ENCODE measurements at regions not wholly inside any gene's neighbourhood (a gene's known extent, or its start where the extent isn't known, plus 50 kb on each side); places are given as distances from the start of the nearest gene placed in this dataset.
"Not testable (repeated sequence)": the region's sequence is repeated elsewhere in the genome, so short reads cannot be mapped to it uniquely, and the experiment has no call there.

- TF ChIP-seq CTCF (IDR thresholded peaks at IDR 0.05; ENCODE audit: low read depth, low read length, poor library complexity, severe bottlenecking) (no peak), EZH2phosphoT487 (IDR thresholded peaks at IDR 0.05; ENCODE audit: borderline replicate concordance, low read length) (no peak)
- Histone ChIP-seq H3K9me2 (replicated peaks; ENCODE audit: control insufficient read depth, low read length) (no peaks in the 10 kb centered on the region), H3K27ac (ENCODE audit: low read depth, low read length) (no peak overlapping the region), H3K36me3 (ENCODE audit: control insufficient read depth, low read length) (no peaks in the 10 kb centered on the region), H3K9me3 (ENCODE audit: control insufficient read depth, insufficient read depth, low read length) (peaks cover 10% of the 10 kb centered on the region), H3F3A (ENCODE audit: control insufficient read depth, insufficient read depth) (no peaks in the 10 kb centered on the region), H3K4me3 (ENCODE audit: low read length) (no peak overlapping the region), H3K4me1 (ENCODE audit: control insufficient read depth, low read length) (no peaks in the 10 kb centered on the region), H3K79me2 (ENCODE audit: control insufficient read depth, low read length) (no peaks in the 10 kb centered on the region), H3K4me2 (ENCODE audit: low read length) (no peak overlapping the region), H4K20me1 (ENCODE audit: control insufficient read depth, insufficient read depth, low read depth, low read length) (no peaks in the 10 kb centered on the region), H3K27me3 (ENCODE audit: control insufficient read depth, low read length) (no peaks in the 10 kb centered on the region)
Observed at GRCh38 chr2:189995679-189996078, 66.8 kb downstream of the MSTN start.

GRCh38 chr2:189982780-189983394 is 79.6 kb downstream of the MSTN start:
- TF ChIP-seq CTCF (IDR thresholded peaks at IDR 0.05; ENCODE audit: low read depth, low read length, poor library complexity, severe bottlenecking), result peak; percentile 71
- TF ChIP-seq EZH2phosphoT487 (IDR thresholded peaks at IDR 0.05; ENCODE audit: borderline replicate concordance, low read length), result no peak
- no peaks in the 10 kb centered on the region for H3F3A ChIP-seq (ENCODE audit: control insufficient read depth, insufficient read depth)
- no peaks in the 10 kb centered on the region for H4K20me1 ChIP-seq (ENCODE audit: control insufficient read depth, insufficient read depth, low read depth, low read length)
- H3K4me3 ChIP-seq (ENCODE audit: low read length), result no peak overlapping the region
- no peaks in the 10 kb centered on the region for H3K9me2 ChIP-seq (replicated peaks; ENCODE audit: control insufficient read depth, low read length)
- H3K79me2 ChIP-seq (ENCODE audit: control insufficient read depth, low read length), result no peaks in the 10 kb centered on the region
- no peaks in the 10 kb centered on the region for H3K36me3 ChIP-seq (ENCODE audit: control insufficient read depth, low read length)
- H3K27me3 ChIP-seq (ENCODE audit: control insufficient read depth, low read length), result no peaks in the 10 kb centered on the region
- peaks cover 24% of the 10 kb centered on the region for H3K9me3 ChIP-seq (ENCODE audit: control insufficient read depth, insufficient read depth, low read length)
- H3K4me2 ChIP-seq (ENCODE audit: low read length), result no peak overlapping the region
- no peak overlapping the region for H3K27ac ChIP-seq (ENCODE audit: low read depth, low read length)
- no peaks in the 10 kb centered on the region for H3K4me1 ChIP-seq (ENCODE audit: control insufficient read depth, low read length)

- TF ChIP-seq CTCF (IDR thresholded peaks at IDR 0.05; ENCODE audit: low read depth, low read length, poor library complexity, severe bottlenecking) (no peak), EZH2phosphoT487 (IDR thresholded peaks at IDR 0.05; ENCODE audit: borderline replicate concordance, low read length) (no peak)
- Histone ChIP-seq H3F3A (ENCODE audit: control insufficient read depth, insufficient read depth) (no peaks in the 10 kb centered on the region), H3K4me2 (ENCODE audit: low read length) (no peak overlapping the region), H3K9me2 (replicated peaks; ENCODE audit: control insufficient read depth, low read length) (no peaks in the 10 kb centered on the region), H3K79me2 (ENCODE audit: control insufficient read depth, low read length) (no peaks in the 10 kb centered on the region), H3K4me3 (ENCODE audit: low read length) (no peak overlapping the region), H3K4me1 (ENCODE audit: control insufficient read depth, low read length) (no peaks in the 10 kb centered on the region), H3K27me3 (ENCODE audit: control insufficient read depth, low read length) (no peaks in the 10 kb centered on the region), H4K20me1 (ENCODE audit: control insufficient read depth, insufficient read depth, low read depth, low read length) (no peaks in the 10 kb centered on the region), H3K9me3 (ENCODE audit: control insufficient read depth, insufficient read depth, low read length) (peaks cover 24% of the 10 kb centered on the region), H3K36me3 (ENCODE audit: control insufficient read depth, low read length) (no peaks in the 10 kb centered on the region), H3K27ac (ENCODE audit: low read depth, low read length) (no peak overlapping the region)
Observed at GRCh38 chr2:189982087-189982486, 80.4 kb downstream of the MSTN start.

- not testable (repeated sequence) for H3K27ac ChIP-seq (ENCODE audit: low read depth, low read length); H3K9me3 ChIP-seq (ENCODE audit: control insufficient read depth, insufficient read depth, low read length); H3K4me1 ChIP-seq (ENCODE audit: control insufficient read depth, low read length); H3K4me3 ChIP-seq (ENCODE audit: low read length); H3K27me3 ChIP-seq (ENCODE audit: control insufficient read depth, low read length); H3K4me2 ChIP-seq (ENCODE audit: low read length); H3K9me2 ChIP-seq (replicated peaks; ENCODE audit: control insufficient read depth, low read length); H4K20me1 ChIP-seq (ENCODE audit: control insufficient read depth, insufficient read depth, low read depth, low read length); H3F3A ChIP-seq (ENCODE audit: control insufficient read depth, insufficient read depth); H3K36me3 ChIP-seq (ENCODE audit: control insufficient read depth, low read length); H3K79me2 ChIP-seq (ENCODE audit: control insufficient read depth, low read length)
Observed at GRCh38 chr2:189976488-189976887, 86.0 kb downstream of the MSTN start.

All from DOHH2 (cell line).